ENCODE measurements at regions not wholly inside any gene's neighbourhood (a gene's known extent, or its start where the extent isn't known, plus 50 kb on each side); places are given as distances from the start of the nearest gene placed in this dataset.

- ATAC-seq (ENCODE audit: low read depth in 2 of 2): no peak
- DNase-seq: no peak
- no peak overlapping the region for H3K27ac Mint-ChIP-seq
- Histone ChIP-seq H3K27ac (ENCODE audit: insufficient read depth, low read length, poor library complexity, severe bottlenecking) (no peak overlapping the region), H3K27me3 (ENCODE audit: control insufficient read depth, insufficient read depth, low read length) (no peaks in the 10 kb centered on the region), H3K36me3 (ENCODE audit: control insufficient read depth, insufficient read depth, low read length) (no peaks in the 10 kb centered on the region), H3K9me3 (ENCODE audit: control insufficient read depth in 2 of 2, low read length in 2 of 2) (no peaks in the 10 kb centered on the region), H3K4me1 (ENCODE audit: control insufficient read depth, insufficient read depth, low read length, poor library complexity, severe bottlenecking) (no peaks in the 10 kb centered on the region), H3K4me3 (ENCODE audit: low read depth, low read length) (no peak overlapping the region)
- H3K9me3 Mint-ChIP-seq: peaks cover 0 to 6% (median 2%) of the 10 kb centered on the region in 7 donors
- H3K36me3 Mint-ChIP-seq: no peaks in the 10 kb centered on the region
- no peaks in the 10 kb centered on the region for H3K27me3 Mint-ChIP-seq
- no peak overlapping the region for H3K4me3 Mint-ChIP-seq
- no peaks in the 10 kb centered on the region for H3K4me1 Mint-ChIP-seq
Observed at GRCh38 chr12:60308366-60308991, 712.6 kb downstream of the SLC16A7 start.

- Histone ChIP-seq H3K36me3 (ENCODE audit: control insufficient read depth, insufficient read depth, low read length) (no peaks in the 10 kb centered on the region), H3K4me1 (ENCODE audit: control insufficient read depth, insufficient read depth, low read length, poor library complexity, severe bottlenecking) (no peaks in the 10 kb centered on the region), H3K4me3 (ENCODE audit: low read depth, low read length) (no peak overlapping the region), H3K9me3 (ENCODE audit: control insufficient read depth in 2 of 2, low read length in 2 of 2) (no peaks in the 10 kb centered on the region), H3K27me3 (ENCODE audit: control insufficient read depth, insufficient read depth, low read length) (no peaks in the 10 kb centered on the region), H3K27ac (ENCODE audit: insufficient read depth, low read length, poor library complexity, severe bottlenecking) (no peak overlapping the region)
- no peak for ATAC-seq (ENCODE audit: low read depth in 2 of 2)
- Mint-ChIP-seq H3K27ac (no peak overlapping the region), H3K9me3 (peaks cover 0 to 5% (median 2%) of the 10 kb centered on the region in 7 donors), H3K27me3 (no peaks in the 10 kb centered on the region), H3K4me3 (no peak overlapping the region), H3K4me1 (no peaks in the 10 kb centered on the region), H3K36me3 (no peaks in the 10 kb centered on the region)
- DNase-seq: no peak
Observed at GRCh38 chr12:60311940-60312339, 716.1 kb downstream of the SLC16A7 start.

- no peaks in the 10 kb centered on the region for H3K4me1 Mint-ChIP-seq
- no peaks in the 10 kb centered on the region for H3K36me3 Mint-ChIP-seq
- no peaks in the 10 kb centered on the region for H3K4me1 ChIP-seq (ENCODE audit: control insufficient read depth, insufficient read depth, low read length, poor library complexity, severe bottlenecking)
- no peak overlapping the region for H3K27ac ChIP-seq (ENCODE audit: insufficient read depth, low read length, poor library complexity, severe bottlenecking)
- no peak overlapping the region for H3K4me3 ChIP-seq (ENCODE audit: low read depth, low read length)
- peaks cover 0 to 2% of the 10 kb centered on the region in 2 experiments for H3K9me3 ChIP-seq (ENCODE audit: control insufficient read depth in 2 of 2, low read length in 2 of 2)
- H3K9me3 Mint-ChIP-seq: peaks cover 0 to 4% (median 3%) of the 10 kb centered on the region in 7 donors
- H3K4me3 Mint-ChIP-seq: no peak overlapping the region
- H3K27me3 ChIP-seq (ENCODE audit: control insufficient read depth, insufficient read depth, low read length): no peaks in the 10 kb centered on the region
- H3K36me3 ChIP-seq (ENCODE audit: control insufficient read depth, insufficient read depth, low read length): no peaks in the 10 kb centered on the region
- DNase-seq: no peak
- no peak overlapping the region for H3K27ac Mint-ChIP-seq
- ATAC-seq (ENCODE audit: low read depth in 2 of 2): no peak
- no peaks in the 10 kb centered on the region for H3K27me3 Mint-ChIP-seq
Observed at GRCh38 chr12:60317361-60317760, 721.5 kb downstream of the SLC16A7 start.

GRCh38 chr12:60324746-60325145 lies 728.9 kb downstream of the SLC16A7 start:
- peaks cover 0 to 5% (median 3%) of the 10 kb centered on the region in 7 donors for H3K9me3 Mint-ChIP-seq
- H3K4me3 ChIP-seq (ENCODE audit: low read depth, low read length): no peak overlapping the region
- no peak overlapping the region for H3K4me3 Mint-ChIP-seq
- H3K27me3 ChIP-seq (ENCODE audit: control insufficient read depth, insufficient read depth, low read length): no peaks in the 10 kb centered on the region
- no peaks in the 10 kb centered on the region for H3K4me1 ChIP-seq (ENCODE audit: control insufficient read depth, insufficient read depth, low read length, poor library complexity, severe bottlenecking)
- no peaks in the 10 kb centered on the region for H3K27me3 Mint-ChIP-seq
- no peaks in the 10 kb centered on the region for H3K4me1 Mint-ChIP-seq
- H3K36me3 Mint-ChIP-seq: no peaks in the 10 kb centered on the region
- no peaks in the 10 kb centered on the region for H3K36me3 ChIP-seq (ENCODE audit: control insufficient read depth, insufficient read depth, low read length)
- ATAC-seq (ENCODE audit: low read depth in 2 of 2) (no peak), DNase-seq (no peak)
- no peak overlapping the region for H3K27ac ChIP-seq (ENCODE audit: insufficient read depth, low read length, poor library complexity, severe bottlenecking)
- H3K27ac Mint-ChIP-seq: no peak overlapping the region
- no peaks in the 10 kb centered on the region for H3K9me3 ChIP-seq (ENCODE audit: control insufficient read depth in 2 of 2, low read length in 2 of 2)

- H3K4me1 ChIP-seq (ENCODE audit: control insufficient read depth, insufficient read depth, low read length, poor library complexity, severe bottlenecking): no peaks in the 10 kb centered on the region
- ATAC-seq (ENCODE audit: low read depth in 2 of 2) (no peak), DNase-seq (no peak)
- H3K36me3 ChIP-seq (ENCODE audit: control insufficient read depth, insufficient read depth, low read length): no peaks in the 10 kb centered on the region
- H3K9me3 ChIP-seq (ENCODE audit: control insufficient read depth in 2 of 2, low read length in 2 of 2): no peaks in the 10 kb centered on the region
- H3K27ac Mint-ChIP-seq: no peak overlapping the region
- no peak overlapping the region for H3K4me3 Mint-ChIP-seq
- no peak overlapping the region for H3K4me3 ChIP-seq (ENCODE audit: low read depth, low read length)
- no peaks in the 10 kb centered on the region for H3K27me3 Mint-ChIP-seq
- no peaks in the 10 kb centered on the region for H3K27me3 ChIP-seq (ENCODE audit: control insufficient read depth, insufficient read depth, low read length)
- peaks cover 0 to 9% (median 3%) of the 10 kb centered on the region in 7 donors for H3K9me3 Mint-ChIP-seq
- H3K36me3 Mint-ChIP-seq: no peaks in the 10 kb centered on the region
- H3K27ac ChIP-seq (ENCODE audit: insufficient read depth, low read length, poor library complexity, severe bottlenecking): no peak overlapping the region
- H3K4me1 Mint-ChIP-seq: no peaks in the 10 kb centered on the region
Observed at GRCh38 chr12:60333461-60333860, 737.6 kb downstream of the SLC16A7 start.

GRCh38 chr12:60335745-60336144 lies 739.9 kb downstream of the SLC16A7 start:
- no peak overlapping the region for H3K27ac Mint-ChIP-seq

GRCh38 chr12:60337839-60338549 lies 742.2 kb downstream of the SLC16A7 start:
- H3K4me3 ChIP-seq (ENCODE audit: low read depth, low read length): no peak overlapping the region
- Mint-ChIP-seq H3K9me3 (peaks cover 0 to 7% (median 3%) of the 10 kb centered on the region in 7 donors), H3K4me3 (no peak overlapping the region), H3K36me3 (no peaks in the 10 kb centered on the region), H3K27me3 (no peaks in the 10 kb centered on the region), H3K4me1 (no peaks in the 10 kb centered on the region), H3K27ac (no peak overlapping the region)
- H3K9me3 ChIP-seq (ENCODE audit: control insufficient read depth in 2 of 2, low read length in 2 of 2): no peaks in the 10 kb centered on the region
- H3K27me3 ChIP-seq (ENCODE audit: control insufficient read depth, insufficient read depth, low read length): no peaks in the 10 kb centered on the region
- H3K27ac ChIP-seq (ENCODE audit: insufficient read depth, low read length, poor library complexity, severe bottlenecking): no peak overlapping the region
- H3K36me3 ChIP-seq (ENCODE audit: control insufficient read depth, insufficient read depth, low read length): no peaks in the 10 kb centered on the region
- ATAC-seq (ENCODE audit: low read depth in 2 of 2) (no peak), DNase-seq (no peak)
- H3K4me1 ChIP-seq (ENCODE audit: control insufficient read depth, insufficient read depth, low read length, poor library complexity, severe bottlenecking): no peaks in the 10 kb centered on the region

More at GRCh38 chr12:60335745-60336144, 739.9 kb downstream of the SLC16A7 start:
- Histone ChIP-seq H3K36me3 (ENCODE audit: control insufficient read depth, insufficient read depth, low read length) (no peaks in the 10 kb centered on the region), H3K27ac (ENCODE audit: insufficient read depth, low read length, poor library complexity, severe bottlenecking) (no peak overlapping the region), H3K4me3 (ENCODE audit: low read depth, low read length) (no peak overlapping the region), H3K9me3 (ENCODE audit: control insufficient read depth in 2 of 2, low read length in 2 of 2) (no peaks in the 10 kb centered on the region), H3K27me3 (ENCODE audit: control insufficient read depth, insufficient read depth, low read length) (no peaks in the 10 kb centered on the region), H3K4me1 (ENCODE audit: control insufficient read depth, insufficient read depth, low read length, poor library complexity, severe bottlenecking) (no peaks in the 10 kb centered on the region)
- no peaks in the 10 kb centered on the region for H3K4me1 Mint-ChIP-seq
- ATAC-seq (ENCODE audit: low read depth in 2 of 2) (no peak), DNase-seq (no peak)
- H3K9me3 Mint-ChIP-seq: peaks cover 0 to 7% (median 3%) of the 10 kb centered on the region in 7 donors
- H3K27me3 Mint-ChIP-seq: no peaks in the 10 kb centered on the region
- no peaks in the 10 kb centered on the region for H3K36me3 Mint-ChIP-seq
- H3K4me3 Mint-ChIP-seq: no peak overlapping the region

GRCh38 chr12:60345442-60345841 lies 749.6 kb downstream of the SLC16A7 start:
- no peak overlapping the region for H3K27ac Mint-ChIP-seq
- no peaks in the 10 kb centered on the region for H3K27me3 ChIP-seq (ENCODE audit: control insufficient read depth, insufficient read depth, low read length)
- no peaks in the 10 kb centered on the region for H3K9me3 ChIP-seq (ENCODE audit: control insufficient read depth in 2 of 2, low read length in 2 of 2)
- ATAC-seq (ENCODE audit: low read depth in 2 of 2) (no peak), DNase-seq (no peak)
- no peaks in the 10 kb centered on the region for H3K4me1 Mint-ChIP-seq
- H3K36me3 ChIP-seq (ENCODE audit: control insufficient read depth, insufficient read depth, low read length): no peaks in the 10 kb centered on the region
- no peak overlapping the region for H3K4me3 ChIP-seq (ENCODE audit: low read depth, low read length)
- H3K27me3 Mint-ChIP-seq: no peaks in the 10 kb centered on the region
- H3K9me3 Mint-ChIP-seq: peaks cover 0 to 6% (median 0%) of the 10 kb centered on the region in 7 donors
- no peak overlapping the region for H3K4me3 Mint-ChIP-seq
- no peaks in the 10 kb centered on the region for H3K36me3 Mint-ChIP-seq
- H3K27ac ChIP-seq (ENCODE audit: insufficient read depth, low read length, poor library complexity, severe bottlenecking): no peak overlapping the region
- no peaks in the 10 kb centered on the region for H3K4me1 ChIP-seq (ENCODE audit: control insufficient read depth, insufficient read depth, low read length, poor library complexity, severe bottlenecking)
